ENCODE measurements at regions not wholly inside any gene's neighbourhood (a gene's known extent, or its start where the extent isn't known, plus 50 kb on each side); places are given as distances from the start of the nearest gene placed in this dataset.
A peak's percentile ranks its signal among the peaks of the same experiment; 100 is the strongest.

DNA sequence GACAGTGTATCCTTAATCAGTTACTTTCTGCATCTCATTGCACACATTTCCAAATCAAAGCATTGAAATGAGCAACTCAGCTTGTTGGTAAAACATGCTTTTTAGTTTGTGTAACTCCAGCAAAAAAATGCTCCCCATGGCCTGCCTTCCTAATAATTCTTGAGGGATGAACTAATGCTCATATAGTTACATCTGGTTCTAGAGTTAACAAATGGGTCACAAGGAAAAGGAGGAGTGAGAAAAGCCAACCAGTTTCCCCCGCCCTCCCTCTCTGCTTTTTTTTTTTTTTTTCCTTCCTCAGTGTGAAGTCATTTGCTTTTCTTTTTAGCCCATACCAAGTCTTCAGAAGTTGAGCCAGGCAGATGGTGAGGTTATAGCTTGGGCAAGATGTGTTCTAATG, 231.7 kb downstream of the MTX2 start:
- 83% methylated on average over 1 of the region's 1 CpG for WGBS
- Histone ChIP-seq H3K27me3 (ENCODE audit: control insufficient read depth in 4 of 4, insufficient read depth in 4 of 4, low read length in 3 of 4) (no peaks in the 10 kb centered on the region), H3K36me3 (ENCODE audit: control insufficient read depth in 4 of 4, insufficient read depth in 3 of 4, low read depth in 1 of 4, low read length in 3 of 4) (no peaks in the 10 kb centered on the region), H3K4me1 (ENCODE audit: control insufficient read depth in 4 of 4, insufficient read depth in 4 of 4, low read length in 3 of 4) (peaks cover 1 to 20% (median 10%) of the 10 kb centered on the region in 4 donors), H3K4me3 (ENCODE audit: low read depth in 1 of 3, low read length in 3 of 3) (no peak overlapping the region), H3K27ac (ENCODE audit: low read depth in 1 of 2, low read length in 2 of 2) (no peak overlapping the region), H3K9ac (ENCODE audit: low read depth in 1 of 2, low read length in 2 of 2) (no peak overlapping the region), H3K9me3 (ENCODE audit: control insufficient read depth in 4 of 4, low read length in 3 of 4) (no peaks in the 10 kb centered on the region)
- DNase-seq (ENCODE audit: low spot score), result no peak
- no peak for TF ChIP-seq JUND (IDR thresholded peaks at IDR 0.05)
- no peak for TF ChIP-seq EGR1 (IDR thresholded peaks at IDR 0.05; ENCODE audit: low read depth in 2 of 2)
- no peak for TF ChIP-seq RXRA (IDR thresholded peaks at IDR 0.05)

DNA sequence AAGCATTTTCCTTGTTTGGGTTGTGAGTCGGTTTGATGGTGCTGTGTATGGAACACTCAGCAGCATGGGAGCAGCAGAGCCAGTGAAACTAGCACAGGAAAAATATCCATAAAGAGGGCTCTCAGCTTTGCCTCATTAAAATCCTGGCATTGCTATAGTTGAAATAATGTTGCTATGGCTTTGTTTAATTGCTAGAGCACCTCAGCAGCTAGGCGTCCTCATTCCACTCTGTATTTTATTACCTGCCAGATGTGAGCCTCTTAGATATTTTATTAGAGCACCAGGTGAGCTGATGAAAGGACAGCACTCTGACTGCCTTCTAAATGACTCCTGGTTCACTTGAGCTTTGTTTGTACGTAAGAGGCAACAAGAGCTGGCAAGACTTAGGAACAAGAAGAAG, 232.4 kb downstream of the MTX2 start:
- no peak for TF ChIP-seq NR2F2 (IDR thresholded peaks at IDR 0.05)
- TF ChIP-seq EGR1 (IDR thresholded peaks at IDR 0.05; ENCODE audit: low read depth in 2 of 2), result no peak
- TF ChIP-seq HNF4G (IDR thresholded peaks at IDR 0.05), result no peak
- TF ChIP-seq, protein P1, sequence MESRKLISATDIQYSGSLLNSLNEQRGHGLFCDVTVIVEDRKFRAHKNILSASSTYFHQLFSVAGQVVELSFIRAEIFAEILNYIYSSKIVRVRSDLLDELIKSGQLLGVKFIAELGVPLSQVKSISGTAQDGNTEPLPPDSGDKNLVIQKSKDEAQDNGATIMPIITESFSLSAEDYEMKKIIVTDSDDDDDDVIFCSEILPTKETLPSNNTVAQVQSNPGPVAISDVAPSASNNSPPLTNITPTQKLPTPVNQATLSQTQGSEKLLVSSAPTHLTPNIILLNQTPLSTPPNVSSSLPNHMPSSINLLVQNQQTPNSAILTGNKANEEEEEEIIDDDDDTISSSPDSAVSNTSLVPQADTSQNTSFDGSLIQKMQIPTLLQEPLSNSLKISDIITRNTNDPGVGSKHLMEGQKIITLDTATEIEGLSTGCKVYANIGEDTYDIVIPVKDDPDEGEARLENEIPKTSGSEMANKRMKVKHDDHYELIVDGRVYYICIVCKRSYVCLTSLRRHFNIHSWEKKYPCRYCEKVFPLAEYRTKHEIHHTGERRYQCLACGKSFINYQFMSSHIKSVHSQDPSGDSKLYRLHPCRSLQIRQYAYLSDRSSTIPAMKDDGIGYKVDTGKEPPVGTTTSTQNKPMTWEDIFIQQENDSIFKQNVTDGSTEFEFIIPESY (IDR thresholded peaks at IDR 0.05), result no peak
- TF ChIP-seq TAF1 (conservative IDR thresholded peaks at IDR 0.05), result no peak
- no peak for TF ChIP-seq GABPA (IDR thresholded peaks at IDR 0.05 in 1 of 2, conservative IDR thresholded peaks at IDR 0.05 in 1 of 2)
- TF ChIP-seq, protein P2, sequence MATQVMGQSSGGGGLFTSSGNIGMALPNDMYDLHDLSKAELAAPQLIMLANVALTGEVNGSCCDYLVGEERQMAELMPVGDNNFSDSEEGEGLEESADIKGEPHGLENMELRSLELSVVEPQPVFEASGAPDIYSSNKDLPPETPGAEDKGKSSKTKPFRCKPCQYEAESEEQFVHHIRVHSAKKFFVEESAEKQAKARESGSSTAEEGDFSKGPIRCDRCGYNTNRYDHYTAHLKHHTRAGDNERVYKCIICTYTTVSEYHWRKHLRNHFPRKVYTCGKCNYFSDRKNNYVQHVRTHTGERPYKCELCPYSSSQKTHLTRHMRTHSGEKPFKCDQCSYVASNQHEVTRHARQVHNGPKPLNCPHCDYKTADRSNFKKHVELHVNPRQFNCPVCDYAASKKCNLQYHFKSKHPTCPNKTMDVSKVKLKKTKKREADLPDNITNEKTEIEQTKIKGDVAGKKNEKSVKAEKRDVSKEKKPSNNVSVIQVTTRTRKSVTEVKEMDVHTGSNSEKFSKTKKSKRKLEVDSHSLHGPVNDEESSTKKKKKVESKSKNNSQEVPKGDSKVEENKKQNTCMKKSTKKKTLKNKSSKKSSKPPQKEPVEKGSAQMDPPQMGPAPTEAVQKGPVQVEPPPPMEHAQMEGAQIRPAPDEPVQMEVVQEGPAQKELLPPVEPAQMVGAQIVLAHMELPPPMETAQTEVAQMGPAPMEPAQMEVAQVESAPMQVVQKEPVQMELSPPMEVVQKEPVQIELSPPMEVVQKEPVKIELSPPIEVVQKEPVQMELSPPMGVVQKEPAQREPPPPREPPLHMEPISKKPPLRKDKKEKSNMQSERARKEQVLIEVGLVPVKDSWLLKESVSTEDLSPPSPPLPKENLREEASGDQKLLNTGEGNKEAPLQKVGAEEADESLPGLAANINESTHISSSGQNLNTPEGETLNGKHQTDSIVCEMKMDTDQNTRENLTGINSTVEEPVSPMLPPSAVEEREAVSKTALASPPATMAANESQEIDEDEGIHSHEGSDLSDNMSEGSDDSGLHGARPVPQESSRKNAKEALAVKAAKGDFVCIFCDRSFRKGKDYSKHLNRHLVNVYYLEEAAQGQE (IDR thresholded peaks at IDR 0.05), result no peak
- no peak overlapping the region for H3K4me3 ChIP-seq (ENCODE audit: low read depth in 1 of 3, low read length in 3 of 3)
- H3K36me3 ChIP-seq (ENCODE audit: control insufficient read depth in 4 of 4, insufficient read depth in 3 of 4, low read depth in 1 of 4, low read length in 3 of 4), result no peaks in the 10 kb centered on the region
- 79% methylated on average over 3 of the region's 3 CpGs for WGBS
- H3K4me1 ChIP-seq (ENCODE audit: control insufficient read depth in 4 of 4, insufficient read depth in 4 of 4, low read length in 3 of 4), result peaks cover 1 to 20% (median 10%) of the 10 kb centered on the region in 4 donors
- no peak overlapping the region for H3K9ac ChIP-seq (ENCODE audit: low read depth in 1 of 2, low read length in 2 of 2)
- no peaks in the 10 kb centered on the region for H3K27me3 ChIP-seq (ENCODE audit: control insufficient read depth in 4 of 4, insufficient read depth in 4 of 4, low read length in 3 of 4)
- H3K9me3 ChIP-seq (ENCODE audit: control insufficient read depth in 4 of 4, low read length in 3 of 4), result no peaks in the 10 kb centered on the region
- H3K27ac ChIP-seq (ENCODE audit: low read depth in 1 of 2, low read length in 2 of 2), result no peak overlapping the region
- no peak for DNase-seq (ENCODE audit: low spot score)

DNA sequence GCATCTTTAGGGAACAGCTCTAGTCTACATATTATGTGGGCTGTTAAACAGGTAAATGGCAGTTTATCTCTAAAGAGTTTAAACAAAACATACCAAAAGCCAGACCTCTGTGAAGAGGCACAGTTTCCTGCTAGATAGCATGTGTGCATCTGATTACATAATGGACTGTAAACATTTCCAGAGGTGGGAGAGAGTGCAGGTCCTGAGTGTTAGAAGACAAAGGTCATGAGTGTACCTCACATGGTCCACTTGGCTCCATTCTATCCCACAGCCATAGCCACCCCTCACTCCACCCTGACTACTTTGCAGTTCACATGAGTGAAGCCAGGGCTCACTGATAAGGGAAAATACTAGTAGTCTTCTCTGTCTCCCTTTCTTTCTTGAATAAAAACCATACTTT, 233.4 kb downstream of the MTX2 start:
- DNase-seq (ENCODE audit: low spot score), result no peak
- Histone ChIP-seq H3K27ac (ENCODE audit: low read depth in 1 of 2, low read length in 2 of 2) (peak overlapping the region in 1 of 2 donors; percentile 11), H3K9me3 (ENCODE audit: control insufficient read depth in 4 of 4, low read length in 3 of 4) (no peaks in the 10 kb centered on the region), H3K4me1 (ENCODE audit: control insufficient read depth in 4 of 4, insufficient read depth in 4 of 4, low read length in 3 of 4) (peaks cover 1 to 20% (median 10%) of the 10 kb centered on the region in 4 donors), H3K9ac (ENCODE audit: low read depth in 1 of 2, low read length in 2 of 2) (no peak overlapping the region), H3K4me3 (ENCODE audit: low read depth in 1 of 3, low read length in 3 of 3) (no peak overlapping the region), H3K27me3 (ENCODE audit: control insufficient read depth in 4 of 4, insufficient read depth in 4 of 4, low read length in 3 of 4) (no peaks in the 10 kb centered on the region), H3K36me3 (ENCODE audit: control insufficient read depth in 4 of 4, insufficient read depth in 3 of 4, low read depth in 1 of 4, low read length in 3 of 4) (no peaks in the 10 kb centered on the region)
- TF ChIP-seq EGR1 (IDR thresholded peaks at IDR 0.05; ENCODE audit: low read depth in 2 of 2) (peak in 1 of 2 donors; percentile 62), HNF4G (IDR thresholded peaks at IDR 0.05) (peak; percentile 57), TAF1 (conservative IDR thresholded peaks at IDR 0.05) (no peak), RXRA (IDR thresholded peaks at IDR 0.05) (peak; percentile 84 to 89), FOXA1 (IDR thresholded peaks at IDR 0.05) (no peak), HNF4A (conservative IDR thresholded peaks at IDR 0.05) (peak; percentile 87 to 98), YY1 (IDR thresholded peaks at IDR 0.05) (peak; percentile 52), SP1 (IDR thresholded peaks at IDR 0.05) (peak; percentile 83), RAD21 (IDR thresholded peaks at IDR 0.05) (peak; percentile 36 to 57), JUND (IDR thresholded peaks at IDR 0.05) (peak; percentile 37 to 44), NR2F2 (IDR thresholded peaks at IDR 0.05) (no peak), FOXA2 (IDR thresholded peaks at IDR 0.05) (peak; percentile 40)
- TF ChIP-seq, protein P3, sequence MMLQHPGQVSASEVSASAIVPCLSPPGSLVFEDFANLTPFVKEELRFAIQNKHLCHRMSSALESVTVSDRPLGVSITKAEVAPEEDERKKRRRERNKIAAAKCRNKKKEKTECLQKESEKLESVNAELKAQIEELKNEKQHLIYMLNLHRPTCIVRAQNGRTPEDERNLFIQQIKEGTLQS (IDR thresholded peaks at IDR 0.05), result no peak
- TF ChIP-seq, protein P1 (IDR thresholded peaks at IDR 0.05), result peak; percentile 69
- TF ChIP-seq, protein P4, sequence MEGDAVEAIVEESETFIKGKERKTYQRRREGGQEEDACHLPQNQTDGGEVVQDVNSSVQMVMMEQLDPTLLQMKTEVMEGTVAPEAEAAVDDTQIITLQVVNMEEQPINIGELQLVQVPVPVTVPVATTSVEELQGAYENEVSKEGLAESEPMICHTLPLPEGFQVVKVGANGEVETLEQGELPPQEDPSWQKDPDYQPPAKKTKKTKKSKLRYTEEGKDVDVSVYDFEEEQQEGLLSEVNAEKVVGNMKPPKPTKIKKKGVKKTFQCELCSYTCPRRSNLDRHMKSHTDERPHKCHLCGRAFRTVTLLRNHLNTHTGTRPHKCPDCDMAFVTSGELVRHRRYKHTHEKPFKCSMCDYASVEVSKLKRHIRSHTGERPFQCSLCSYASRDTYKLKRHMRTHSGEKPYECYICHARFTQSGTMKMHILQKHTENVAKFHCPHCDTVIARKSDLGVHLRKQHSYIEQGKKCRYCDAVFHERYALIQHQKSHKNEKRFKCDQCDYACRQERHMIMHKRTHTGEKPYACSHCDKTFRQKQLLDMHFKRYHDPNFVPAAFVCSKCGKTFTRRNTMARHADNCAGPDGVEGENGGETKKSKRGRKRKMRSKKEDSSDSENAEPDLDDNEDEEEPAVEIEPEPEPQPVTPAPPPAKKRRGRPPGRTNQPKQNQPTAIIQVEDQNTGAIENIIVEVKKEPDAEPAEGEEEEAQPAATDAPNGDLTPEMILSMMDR (IDR thresholded peaks at IDR 0.05; ENCODE audit: low read depth, low read length, missing input control), result peak; percentile 22
- TF ChIP-seq, protein P5, sequence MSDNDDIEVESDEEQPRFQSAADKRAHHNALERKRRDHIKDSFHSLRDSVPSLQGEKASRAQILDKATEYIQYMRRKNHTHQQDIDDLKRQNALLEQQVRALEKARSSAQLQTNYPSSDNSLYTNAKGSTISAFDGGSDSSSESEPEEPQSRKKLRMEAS (IDR thresholded peaks at IDR 0.05), result peak; percentile 61
